ENCODE measurements at regions not wholly inside any gene's neighbourhood (a gene's known extent, or its start where the extent isn't known, plus 50 kb on each side); places are given as distances from the start of the nearest gene placed in this dataset.

- no peak for TF ChIP-seq USF2 (IDR thresholded peaks at IDR 0.05; ENCODE audit: low read depth, low read length)
- no peak for TF ChIP-seq USF2 (CRISPR knock-in tag; IDR thresholded peaks at IDR 0.05; ENCODE audit: borderline replicate concordance)
- no peak for TF ChIP-seq U2AF1 (optimal IDR thresholded peaks at IDR 0.05; ENCODE audit: low read depth, low read length)
- peak; percentile 22; the same call in 1 of the 2 replicates for TF ChIP-seq SIX4 (CRISPR knock-in tag; IDR thresholded peaks at IDR 0.05)
- TF ChIP-seq ZNF558 (CRISPR knock-in tag; IDR thresholded peaks at IDR 0.05; ENCODE audit: borderline replicate concordance), result no peak
- no peak for TF ChIP-seq CBFB (CRISPR knock-in tag; IDR thresholded peaks at IDR 0.05)
- TF ChIP-seq ATF7 (IDR thresholded peaks at IDR 0.05), result no peak
- no peak for TF ChIP-seq ATF7 (CRISPR knock-in tag; IDR thresholded peaks at IDR 0.05)
- no peak for TF ChIP-seq TOE1 (CRISPR knock-in tag; IDR thresholded peaks at IDR 0.05)
- no peak for TF ChIP-seq ZNF543 (CRISPR knock-in tag; IDR thresholded peaks at IDR 0.05)
- TF ChIP-seq NCOA2 (CRISPR knock-in tag; IDR thresholded peaks at IDR 0.05), result peak; percentile 91
- no peak for TF ChIP-seq XBP1 (CRISPR knock-in tag; IDR thresholded peaks at IDR 0.05)
- TF ChIP-seq ZBTB43 (CRISPR knock-in tag; conservative IDR thresholded peaks at IDR 0.05), result no peak
- no peak for TF ChIP-seq MYNN (CRISPR knock-in tag; IDR thresholded peaks at IDR 0.05; ENCODE audit: low read depth)
- no peak for TF ChIP-seq ZNF180 (CRISPR knock-in tag; IDR thresholded peaks at IDR 0.05; ENCODE audit: borderline replicate concordance, low read depth)
- TF ChIP-seq SKI (IDR thresholded peaks at IDR 0.05; ENCODE audit: partially characterized antibody), result peak; percentile 16
- no peak for TF ChIP-seq ZNF512 (CRISPR knock-in tag; IDR thresholded peaks at IDR 0.05)
- peak in 1 of 2 experiments; percentile 23; a peak in 1 of 4 replicates for TF ChIP-seq REST (IDR thresholded peaks at IDR 0.05; ENCODE audit: borderline replicate concordance in 1 of 2, low read depth in 1 of 2, low read length in 2 of 2)
- TF ChIP-seq POLR2AphosphoS2 (IDR thresholded peaks at IDR 0.05; ENCODE audit: low read depth, low read length), result no peak
- peak; percentile 82 for TF ChIP-seq ARID3A (IDR thresholded peaks at IDR 0.05; ENCODE audit: low read depth, low read length)
- TF ChIP-seq HNRNPUL1 (IDR thresholded peaks at IDR 0.05; ENCODE audit: low read depth, low read length), result no peak
Measured at GRCh38 chr3:168988853-168989252, 674.7 kb downstream of the MECOM start (continued).
